Effector CD4-positive, alpha-beta T cell (primary cell): ENCODE measurements at regions not wholly inside any gene's neighbourhood (a gene's known extent, or its start where the extent isn't known, plus 50 kb on each side); places are given as distances from the start of the nearest gene placed in this dataset.
"Not testable (repeated sequence)": the region's sequence is repeated elsewhere in the genome, so short reads cannot be mapped to it uniquely, and the experiment has no call there.

Experiments
- DNase-seq: peaks from one replicate; pipeline ENCODE4 v3.0.0-alpha.2; 2020

DNA sequence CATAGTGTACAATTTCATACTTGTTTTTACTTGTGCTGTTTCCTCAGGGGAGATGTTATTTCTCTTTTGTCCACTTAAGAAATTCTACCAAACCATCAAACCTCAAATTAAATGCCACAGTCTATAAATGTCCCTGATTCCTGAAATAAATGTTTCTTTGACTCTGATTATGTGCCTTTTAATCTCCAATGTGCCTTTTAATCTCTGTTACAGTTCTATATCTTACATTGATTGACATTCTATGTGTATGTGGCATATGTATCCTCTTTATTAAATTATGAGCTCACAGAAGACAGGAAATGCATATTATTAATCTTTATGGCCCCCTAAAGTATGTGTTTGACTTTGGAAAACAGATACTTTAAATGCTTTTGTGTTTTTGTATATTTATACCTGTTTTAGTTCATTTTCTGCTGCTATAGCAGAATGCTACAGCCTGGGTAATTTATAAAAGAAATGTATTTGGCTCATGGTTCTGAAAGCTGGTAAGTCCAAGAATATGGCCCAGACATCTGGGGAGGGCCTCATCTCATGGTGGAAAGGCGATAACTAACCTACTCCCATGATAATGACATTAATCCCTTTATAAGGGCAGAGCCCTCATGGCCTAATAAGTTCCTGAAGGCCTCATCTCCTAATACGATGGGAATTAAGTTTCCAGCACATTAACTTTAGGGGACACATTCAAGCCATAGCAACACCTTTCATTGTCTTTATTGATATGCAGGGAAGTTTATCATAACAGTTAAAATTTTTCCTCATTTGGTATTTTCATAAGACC lies 403.9 kb downstream of the LIG4 start:
- no peak for DNase-seq

GRCh38 chr13:107809125-107809524 lies 406.2 kb downstream of the LIG4 start:
- DNase-seq, result no peak

DNA sequence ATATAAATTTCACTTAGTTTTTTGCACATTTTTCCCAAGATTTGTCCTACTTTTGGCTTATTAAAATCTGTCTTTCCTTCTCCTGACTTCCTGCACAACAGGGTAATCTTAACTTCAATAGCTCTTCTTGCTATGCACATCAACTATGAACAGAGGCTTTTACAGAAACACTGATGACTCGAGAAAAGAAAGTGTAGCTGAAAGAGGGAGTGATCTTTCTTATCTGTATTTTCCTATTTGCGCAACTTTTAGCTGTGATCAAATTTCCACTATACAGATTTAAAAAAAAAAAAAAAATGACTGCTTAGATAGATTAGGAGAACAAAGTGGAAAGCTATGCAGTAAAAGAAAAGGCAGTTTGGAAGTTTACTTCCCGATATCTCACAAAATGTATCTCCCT lies 406.9 kb downstream of the LIG4 start:
- DNase-seq, result no peak

GRCh38 chr13:107807306-107808073 lies 407.8 kb downstream of the LIG4 start:
- no peak for DNase-seq

GRCh38 chr13:107806726-107807125 lies 408.6 kb downstream of the LIG4 start:
- DNase-seq, result no peak

DNA sequence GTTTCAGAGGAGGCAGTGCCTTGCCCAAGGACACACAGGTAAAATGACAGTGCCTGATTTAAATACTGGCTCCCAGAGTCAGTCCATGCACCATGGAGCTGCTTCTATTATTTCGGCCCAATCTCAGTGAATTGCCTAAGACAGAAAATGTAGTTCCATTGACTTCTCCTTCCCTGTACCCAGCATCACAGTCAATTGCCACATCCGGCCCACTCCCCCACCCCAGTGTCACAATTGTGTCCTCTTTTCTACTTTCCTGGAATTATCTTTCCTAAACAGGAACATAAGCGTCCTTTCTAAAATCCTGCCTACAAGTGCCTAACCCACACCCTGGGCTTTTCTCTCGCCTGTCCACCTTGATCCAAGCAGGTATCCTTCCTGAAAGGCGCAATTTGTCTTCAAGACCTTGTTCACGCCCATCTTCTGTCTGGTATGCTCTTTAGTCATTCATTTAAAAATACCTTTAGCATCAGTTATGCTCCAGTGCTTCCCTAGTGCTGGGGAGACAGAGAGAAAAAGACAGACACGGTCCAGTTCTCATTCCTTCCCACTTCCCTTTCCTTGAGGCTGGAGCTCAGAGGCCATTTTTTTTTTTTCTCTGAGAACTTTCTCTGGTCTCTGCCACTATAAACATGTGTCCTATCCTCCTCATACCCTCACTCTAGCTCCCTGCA lies 411.4 kb downstream of the LIG4 start:
- no peak for DNase-seq

DNA sequence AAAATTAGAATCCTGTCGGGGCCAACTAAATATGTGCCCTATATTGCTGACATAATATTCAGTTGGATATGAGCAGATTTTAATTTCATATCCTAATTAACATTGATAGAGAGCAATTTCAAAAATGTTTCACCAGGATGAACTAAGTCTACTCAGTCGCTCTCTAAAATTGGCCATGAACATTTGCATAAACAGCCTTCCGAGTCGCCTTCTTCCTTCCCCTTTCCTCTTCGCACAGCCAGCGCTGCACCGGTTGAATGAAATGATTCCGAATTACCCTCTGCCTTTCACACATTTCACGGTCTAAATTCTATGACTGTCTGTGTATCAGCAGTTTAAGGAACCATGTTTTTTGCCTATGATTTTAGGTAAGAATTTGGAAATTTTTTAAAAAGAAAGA lies 413.7 kb downstream of the LIG4 start:
- DNase-seq, result no peak

DNA sequence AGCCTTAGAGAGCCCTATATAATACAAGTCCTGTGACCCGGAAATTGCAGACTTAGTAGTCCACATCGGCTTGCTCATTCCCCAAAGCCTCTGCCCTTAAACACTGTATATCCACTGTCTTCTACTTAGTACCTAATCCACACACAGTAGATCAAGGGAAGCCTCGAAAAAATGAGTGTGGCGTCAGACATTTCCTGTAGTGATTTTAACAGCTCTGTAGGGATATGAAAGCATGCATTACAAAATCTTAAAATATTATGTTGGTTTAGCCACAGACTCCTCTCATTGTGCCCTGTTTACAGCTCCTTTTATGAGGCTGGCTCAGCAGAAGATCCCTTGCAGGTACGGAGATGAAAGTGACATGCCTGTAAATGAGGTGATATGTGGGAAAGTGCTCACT lies 416.3 kb downstream of the LIG4 start:
- no peak for DNase-seq

DNA sequence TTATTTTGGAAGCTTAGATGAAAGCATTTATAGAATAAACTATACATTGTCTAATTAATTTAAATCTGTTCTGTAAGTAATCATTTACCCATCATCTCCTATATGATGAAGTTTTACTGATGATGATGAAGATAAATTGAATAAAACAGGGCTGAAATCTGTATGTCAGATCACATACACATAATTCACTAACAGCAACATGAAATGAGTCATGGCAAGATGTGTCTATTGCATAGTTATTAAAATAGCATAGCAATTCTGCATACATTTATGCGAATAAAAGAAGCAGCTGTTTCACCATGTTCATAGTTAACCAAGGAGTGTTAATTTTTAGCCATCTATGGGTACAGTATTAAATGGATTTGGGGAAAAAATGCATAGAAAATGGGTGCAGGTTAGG lies 424.9 kb downstream of the LIG4 start:
- DNase-seq, result no peak

- no peak for DNase-seq
Measured at GRCh38 chr13:107788464-107789165, 426.7 kb downstream of the LIG4 start.

DNA sequence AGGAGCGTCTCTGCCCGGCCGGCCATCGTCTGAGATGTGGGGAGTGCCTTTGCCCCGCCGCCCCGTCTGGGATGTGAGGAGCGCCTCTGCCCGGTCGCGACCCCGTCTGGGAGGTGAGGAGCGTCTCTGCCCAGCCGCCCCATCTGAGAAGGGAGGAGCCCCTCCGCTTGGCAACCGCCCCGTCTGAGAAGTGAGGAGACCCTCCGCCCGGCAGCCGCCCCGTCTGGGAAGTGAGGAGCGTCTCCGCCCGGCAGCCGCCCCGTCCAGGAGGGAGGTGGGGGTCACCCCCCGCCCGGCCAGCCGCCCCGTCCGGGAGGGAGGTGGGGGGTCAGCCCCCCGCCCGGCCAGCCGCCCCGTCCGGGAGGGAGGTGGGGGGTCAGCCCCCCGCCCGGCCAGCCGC lies 432.7 kb downstream of the LIG4 start:
- DNase-seq, result not testable (repeated sequence)

DNA sequence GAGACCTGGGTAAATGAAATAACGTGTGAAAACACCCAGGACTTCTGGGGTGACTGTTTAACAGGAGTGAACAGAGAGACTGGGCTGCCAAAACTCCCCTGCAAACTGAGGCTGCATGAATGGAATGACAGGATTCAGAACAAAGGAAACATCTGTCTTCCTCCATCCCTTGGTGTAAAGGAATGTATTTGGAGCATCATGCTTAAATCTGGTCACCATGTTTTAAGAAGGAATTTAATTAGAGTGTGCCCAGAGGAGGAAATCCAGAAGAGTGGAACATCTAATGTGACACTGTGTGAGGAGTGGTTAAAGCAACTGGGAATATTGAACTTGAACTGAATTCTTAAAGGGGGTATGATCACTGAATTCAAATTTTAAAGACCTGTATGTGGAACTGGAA lies 437.2 kb downstream of the LIG4 start:
- no peak for DNase-seq

DNA sequence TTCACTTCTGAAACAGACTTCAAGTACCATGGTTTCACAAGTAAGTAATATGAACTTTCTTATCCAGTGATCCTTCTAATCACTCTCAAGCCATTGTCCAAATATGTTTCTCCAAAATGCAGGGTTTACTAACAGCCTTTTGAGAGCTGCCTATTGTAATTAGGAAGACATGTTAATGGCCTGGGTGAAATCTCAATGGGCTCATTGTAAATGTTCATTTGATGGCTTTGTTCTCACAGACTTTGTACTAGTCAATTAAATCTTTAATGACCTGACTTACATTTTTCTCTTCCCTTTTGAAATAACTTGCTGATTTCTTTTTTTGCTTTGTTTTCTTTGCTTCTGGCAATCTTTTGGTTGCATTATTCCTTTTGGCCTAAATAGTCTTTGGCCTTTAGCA lies 444.8 kb downstream of the LIG4 start:
- no peak for DNase-seq

DNA sequence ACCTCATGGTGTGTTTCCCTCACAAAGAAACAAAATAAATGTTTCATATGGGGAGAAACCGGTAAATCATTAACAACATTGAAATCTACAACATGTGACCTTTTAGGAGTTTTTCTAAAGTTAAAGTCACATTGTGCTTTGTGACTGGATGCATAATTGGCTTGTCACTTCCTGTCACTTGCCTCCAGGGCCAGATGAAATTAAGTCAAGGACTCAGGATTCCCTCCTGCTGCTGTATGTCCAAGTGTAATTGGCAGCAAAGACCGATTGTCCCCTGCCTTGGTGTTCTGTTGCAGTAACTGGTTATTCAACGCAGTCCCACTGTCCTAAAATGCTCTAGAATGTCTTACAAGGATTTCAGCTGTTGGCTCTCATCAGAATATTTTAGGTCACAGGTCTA lies 448.2 kb downstream of the LIG4 start:
- no peak for DNase-seq

GRCh38 chr13:107765724-107766401 lies 449.5 kb downstream of the LIG4 start:
- no peak for DNase-seq

- DNase-seq, result no peak
Measured at GRCh38 chr13:107764046-107764445, 451.3 kb downstream of the LIG4 start.

- no peak for DNase-seq
Measured at GRCh38 chr13:107753748-107754147, 461.6 kb downstream of the LIG4 start.

GRCh38 chr13:107753291-107753690 lies 462.0 kb downstream of the LIG4 start:
- no peak for DNase-seq

DNA sequence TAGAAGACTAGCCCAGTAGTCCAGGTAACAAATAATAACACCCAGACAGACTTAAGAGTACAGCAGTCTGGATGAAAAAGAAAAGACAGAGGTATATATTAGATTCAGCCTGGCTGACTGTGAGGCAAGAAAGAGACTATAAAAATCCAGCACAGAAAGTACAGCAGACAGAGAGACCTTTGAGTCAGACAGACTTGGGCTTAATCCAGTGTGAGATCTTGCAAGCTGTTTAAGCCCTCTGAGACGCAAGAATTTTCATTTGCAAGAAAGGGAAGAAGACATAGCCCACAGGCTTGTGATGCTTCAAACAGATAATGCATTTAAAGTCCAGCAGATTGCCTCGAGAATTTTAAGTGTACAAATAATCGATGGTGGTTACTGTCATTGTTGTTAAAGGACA lies 471.4 kb downstream of the LIG4 start:
- no peak for DNase-seq

DNA sequence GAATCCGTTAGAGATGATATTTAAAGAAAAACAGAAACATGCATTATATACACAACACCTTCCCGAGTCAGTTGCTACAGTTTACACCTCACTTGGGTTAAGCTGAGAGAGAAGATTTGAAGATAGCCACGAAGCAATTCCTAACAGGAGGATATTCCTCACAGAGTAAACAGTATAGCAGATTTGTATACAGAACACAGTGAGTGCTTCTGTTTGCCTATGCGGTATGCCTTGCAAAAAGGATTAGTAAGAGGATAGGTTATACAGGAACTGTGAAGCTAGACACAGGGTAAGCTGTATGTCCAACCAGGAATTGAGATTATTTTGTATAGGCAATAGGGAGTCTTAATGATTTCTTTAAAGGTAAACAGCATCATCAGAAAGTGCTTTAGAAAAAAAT lies 471.8 kb downstream of the LIG4 start:
- DNase-seq, result no peak

DNA sequence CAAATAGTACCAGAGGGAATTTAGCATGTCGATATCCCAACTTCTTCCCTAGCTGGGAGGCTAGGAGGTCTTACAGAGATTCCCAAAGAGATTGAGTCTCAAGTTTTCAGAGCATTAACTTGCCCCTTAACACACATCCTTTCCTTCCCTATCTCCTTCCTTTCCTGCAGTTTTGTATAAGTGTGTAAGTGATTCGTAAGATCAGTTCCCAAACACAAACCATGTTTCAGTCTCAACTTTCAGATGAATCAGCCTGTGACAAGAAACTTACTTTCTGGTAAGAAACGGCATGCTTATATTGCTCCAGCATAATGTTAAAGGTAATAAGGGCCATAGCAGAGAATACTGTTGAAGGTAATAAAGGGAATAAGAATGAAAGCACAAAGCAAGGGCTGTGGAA lies 472.2 kb downstream of the LIG4 start:
- no peak for DNase-seq

DNA sequence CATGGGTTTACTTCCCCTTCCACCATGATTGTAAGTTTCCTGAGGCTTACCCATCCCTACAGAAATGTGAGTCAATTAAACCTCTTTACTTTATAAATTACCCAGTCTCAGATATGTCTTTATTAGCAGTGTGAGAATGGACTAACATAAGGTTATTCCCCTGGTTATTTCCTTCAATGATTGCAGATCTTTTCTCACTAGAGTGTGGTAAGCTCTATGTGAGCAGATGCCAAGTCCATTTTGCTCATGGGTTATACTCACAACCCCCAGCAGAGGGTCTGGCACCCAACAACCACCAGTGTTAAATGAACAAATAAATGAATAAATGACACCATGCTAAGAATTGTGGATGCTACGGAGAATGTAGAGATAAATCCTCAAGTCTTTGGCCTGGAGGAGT lies 472.8 kb downstream of the LIG4 start:
- no peak for DNase-seq

DNA sequence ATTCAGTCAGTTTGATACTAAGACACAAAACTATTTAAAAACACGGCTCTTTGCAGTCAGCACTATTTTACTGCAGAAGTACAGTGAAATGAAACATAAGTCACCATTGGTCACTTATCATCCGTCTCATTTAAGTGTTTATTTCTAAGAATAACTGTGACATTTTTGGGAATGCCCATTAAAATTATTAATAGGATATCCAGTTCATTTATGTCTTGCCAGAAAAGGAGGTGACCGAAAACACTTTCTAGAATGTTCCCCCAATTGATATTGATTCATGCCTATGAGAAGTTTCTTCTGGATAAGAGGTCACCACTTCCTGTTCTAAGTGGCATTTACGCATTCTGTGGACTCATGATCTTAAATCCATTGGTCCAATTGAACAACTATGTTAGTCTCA lies 477.3 kb downstream of the LIG4 start:
- DNase-seq, result no peak
